ENCODE measurements at regions not wholly inside any gene's neighbourhood (a gene's known extent, or its start where the extent isn't known, plus 50 kb on each side); places are given as distances from the start of the nearest gene placed in this dataset.

DNA sequence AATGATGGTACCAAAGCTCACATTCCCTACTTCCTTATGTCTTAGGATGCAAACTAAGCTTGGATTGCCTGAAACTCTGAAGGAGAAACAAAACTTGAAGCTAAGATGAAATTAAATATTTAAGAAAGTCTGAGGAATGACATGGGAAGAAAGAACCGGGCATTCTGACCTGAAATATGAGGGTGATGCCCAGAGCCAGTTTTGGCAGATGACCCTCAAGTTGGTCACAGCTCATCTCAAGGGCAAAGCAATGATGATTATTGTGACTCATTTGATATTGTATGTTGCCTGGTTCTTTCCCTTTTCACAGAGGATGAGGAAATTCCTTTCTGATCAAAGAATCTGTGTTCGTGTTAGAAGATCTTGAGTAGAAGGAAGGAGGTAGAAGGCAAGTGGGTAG lies 96.0 kb upstream of the NHS start:
- H3K36me3 ChIP-seq (replicated peaks; ENCODE audit: low read depth, low read length) = no peaks in the 10 kb centered on the region
- H3K27me3 ChIP-seq (ENCODE audit: low read depth, low read length) = no peaks in the 10 kb centered on the region
- H3K79me2 ChIP-seq (ENCODE audit: low read length) = no peaks in the 10 kb centered on the region
- H3K4me1 ChIP-seq (ENCODE audit: low read length) = no peaks in the 10 kb centered on the region
- no peak for TF ChIP-seq EZH2phosphoT487 (IDR thresholded peaks at IDR 0.05; ENCODE audit: low read depth)
- TF ChIP-seq, protein P1, sequence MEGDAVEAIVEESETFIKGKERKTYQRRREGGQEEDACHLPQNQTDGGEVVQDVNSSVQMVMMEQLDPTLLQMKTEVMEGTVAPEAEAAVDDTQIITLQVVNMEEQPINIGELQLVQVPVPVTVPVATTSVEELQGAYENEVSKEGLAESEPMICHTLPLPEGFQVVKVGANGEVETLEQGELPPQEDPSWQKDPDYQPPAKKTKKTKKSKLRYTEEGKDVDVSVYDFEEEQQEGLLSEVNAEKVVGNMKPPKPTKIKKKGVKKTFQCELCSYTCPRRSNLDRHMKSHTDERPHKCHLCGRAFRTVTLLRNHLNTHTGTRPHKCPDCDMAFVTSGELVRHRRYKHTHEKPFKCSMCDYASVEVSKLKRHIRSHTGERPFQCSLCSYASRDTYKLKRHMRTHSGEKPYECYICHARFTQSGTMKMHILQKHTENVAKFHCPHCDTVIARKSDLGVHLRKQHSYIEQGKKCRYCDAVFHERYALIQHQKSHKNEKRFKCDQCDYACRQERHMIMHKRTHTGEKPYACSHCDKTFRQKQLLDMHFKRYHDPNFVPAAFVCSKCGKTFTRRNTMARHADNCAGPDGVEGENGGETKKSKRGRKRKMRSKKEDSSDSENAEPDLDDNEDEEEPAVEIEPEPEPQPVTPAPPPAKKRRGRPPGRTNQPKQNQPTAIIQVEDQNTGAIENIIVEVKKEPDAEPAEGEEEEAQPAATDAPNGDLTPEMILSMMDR (IDR thresholded peaks at IDR 0.05; ENCODE audit: low read depth, low read length) = no peak
- no peaks in the 10 kb centered on the region for H4K20me1 ChIP-seq (ENCODE audit: insufficient read depth, low read length)
- no peak overlapping the region for H3K9ac ChIP-seq (ENCODE audit: low read length)
- no peak overlapping the region for H3K4me2 ChIP-seq (ENCODE audit: low read length)
- H3K9me3 ChIP-seq (ENCODE audit: insufficient read depth, low read length) = no peaks in the 10 kb centered on the region
- H3K4me3 ChIP-seq (ENCODE audit: low read length) = no peak overlapping the region
- H3K27ac ChIP-seq (ENCODE audit: low read length) = no peak overlapping the region
- no peak overlapping the region for H2AFZ ChIP-seq (ENCODE audit: low read depth, low read length)

DNA sequence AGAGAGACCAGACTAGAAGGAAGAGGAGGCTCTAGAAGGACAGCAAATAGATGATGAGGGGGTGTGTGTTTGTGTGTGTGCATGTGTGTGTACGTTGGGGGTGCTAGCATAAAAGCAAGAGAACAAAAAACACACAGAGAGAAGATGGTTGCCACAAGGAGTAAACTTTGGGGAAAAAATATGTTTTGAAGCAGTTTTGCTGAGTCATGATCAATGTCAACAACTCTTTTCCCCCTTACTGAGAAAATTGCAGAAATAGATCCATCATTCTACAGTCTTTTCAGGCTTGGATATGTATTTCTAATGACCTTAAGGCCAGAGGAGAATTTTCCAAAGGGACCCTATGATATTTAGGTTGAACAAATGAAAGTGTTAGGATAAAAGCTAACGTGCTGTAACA lies 89.0 kb upstream of the NHS start:
- TF ChIP-seq EZH2phosphoT487 (IDR thresholded peaks at IDR 0.05; ENCODE audit: low read depth) = no peak
- TF ChIP-seq, protein P1 (IDR thresholded peaks at IDR 0.05; ENCODE audit: low read depth, low read length) = no peak
- Histone ChIP-seq H3K4me1 (ENCODE audit: low read length) (peaks cover 1% of the 10 kb centered on the region), H3K27me3 (ENCODE audit: low read depth, low read length) (no peaks in the 10 kb centered on the region), H2AFZ (ENCODE audit: low read depth, low read length) (no peak overlapping the region), H3K36me3 (replicated peaks; ENCODE audit: low read depth, low read length) (no peaks in the 10 kb centered on the region), H3K27ac (ENCODE audit: low read length) (no peak overlapping the region), H3K79me2 (ENCODE audit: low read length) (no peaks in the 10 kb centered on the region), H3K4me3 (ENCODE audit: low read length) (no peak overlapping the region), H3K9me3 (ENCODE audit: insufficient read depth, low read length) (no peaks in the 10 kb centered on the region), H3K9ac (ENCODE audit: low read length) (no peak overlapping the region), H3K4me2 (ENCODE audit: low read length) (no peak overlapping the region), H4K20me1 (ENCODE audit: insufficient read depth, low read length) (no peaks in the 10 kb centered on the region)

DNA sequence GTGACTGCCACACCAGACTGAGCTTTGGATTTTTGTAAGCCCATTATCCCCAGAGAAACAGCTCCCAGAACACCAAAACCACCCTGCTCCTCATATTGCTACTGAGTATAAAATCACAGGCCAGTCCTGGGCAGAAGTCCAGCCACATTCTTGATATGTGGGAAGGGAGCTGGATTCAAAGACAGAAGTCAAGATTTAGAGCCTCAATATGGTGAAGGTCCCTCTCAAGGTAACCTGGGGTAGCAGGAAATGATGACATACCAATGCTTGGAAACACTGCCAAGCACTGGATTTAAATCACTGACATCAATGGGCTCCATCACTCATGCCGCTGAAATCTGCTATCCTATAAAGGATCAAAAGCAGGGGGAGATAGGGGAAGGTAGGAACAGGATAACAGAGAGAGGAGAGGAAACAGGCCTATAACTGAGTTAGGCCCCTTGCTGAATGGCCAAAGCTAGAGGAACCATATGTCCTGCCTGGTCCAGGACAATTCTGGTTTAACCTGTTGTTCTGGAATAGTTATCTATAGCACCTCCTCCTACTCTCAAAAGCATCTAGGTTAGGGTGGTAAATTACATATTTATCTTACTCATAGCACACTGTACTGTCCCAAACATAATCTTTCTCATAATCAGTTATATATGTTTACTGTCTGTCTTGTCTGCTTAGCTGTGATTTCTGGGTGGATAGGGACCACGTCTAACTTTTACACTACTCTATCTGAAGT lies 83.7 kb upstream of the NHS start:
- Histone ChIP-seq H2AFZ (ENCODE audit: low read depth, low read length) (0 out of 2 replicates have a peak overlapping the region, but pooled peaks have one; percentile 36), H3K4me2 (ENCODE audit: low read length) (peak overlapping the region; percentile 63), H3K4me3 (ENCODE audit: low read length) (peak overlapping the region; percentile 42), H4K20me1 (ENCODE audit: insufficient read depth, low read length) (no peaks in the 10 kb centered on the region), H3K27ac (ENCODE audit: low read length) (peak overlapping the region; percentile 85), H3K36me3 (replicated peaks; ENCODE audit: low read depth, low read length) (no peaks in the 10 kb centered on the region), H3K9me3 (ENCODE audit: insufficient read depth, low read length) (no peaks in the 10 kb centered on the region), H3K4me1 (ENCODE audit: low read length) (peaks cover 22% of the 10 kb centered on the region), H3K27me3 (ENCODE audit: low read depth, low read length) (no peaks in the 10 kb centered on the region), H3K79me2 (ENCODE audit: low read length) (no peaks in the 10 kb centered on the region), H3K9ac (ENCODE audit: low read length) (peak overlapping the region; percentile 35)
- TF ChIP-seq EZH2phosphoT487 (IDR thresholded peaks at IDR 0.05; ENCODE audit: low read depth) = no peak
- TF ChIP-seq, protein P1 (IDR thresholded peaks at IDR 0.05; ENCODE audit: low read depth, low read length) = no peak

DNA sequence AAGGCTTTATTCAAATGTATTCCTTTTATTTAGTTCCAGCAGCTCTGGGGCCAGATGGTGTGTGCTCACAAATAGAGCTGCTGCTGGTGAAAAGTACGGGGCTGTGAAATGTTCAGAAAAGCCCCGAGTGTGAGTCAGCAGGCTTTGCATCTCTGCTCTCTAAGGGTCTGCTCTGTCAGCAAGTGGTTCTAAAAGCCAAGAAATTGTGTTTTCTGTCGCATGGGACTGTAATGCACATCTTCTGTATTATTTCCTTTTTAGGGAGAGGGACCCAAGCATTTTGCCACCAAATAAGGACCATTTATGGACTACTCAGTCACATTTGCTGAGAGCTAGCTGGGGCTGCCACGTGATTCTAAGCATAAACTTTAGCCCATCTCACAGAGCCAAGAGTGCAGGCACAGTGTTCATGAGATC lies 82.9 kb upstream of the NHS start:
- H3K9me3 ChIP-seq (ENCODE audit: insufficient read depth, low read length) = no peaks in the 10 kb centered on the region
- H4K20me1 ChIP-seq (ENCODE audit: insufficient read depth, low read length) = no peaks in the 10 kb centered on the region
- H3K4me2 ChIP-seq (ENCODE audit: low read length) = peak overlapping the region; percentile 63
- peak overlapping the region; percentile 36; the same call in 1 of the 2 replicates for H2AFZ ChIP-seq (ENCODE audit: low read depth, low read length)
- H3K27me3 ChIP-seq (ENCODE audit: low read depth, low read length) = no peaks in the 10 kb centered on the region
- no peak for TF ChIP-seq EZH2phosphoT487 (IDR thresholded peaks at IDR 0.05; ENCODE audit: low read depth)
- TF ChIP-seq, protein P1 (IDR thresholded peaks at IDR 0.05; ENCODE audit: low read depth, low read length) = no peak
- H3K79me2 ChIP-seq (ENCODE audit: low read length) = no peaks in the 10 kb centered on the region
- H3K4me3 ChIP-seq (ENCODE audit: low read length) = peak overlapping the region; percentile 42; the same call in 1 of the 2 replicates
- peaks cover 22% of the 10 kb centered on the region for H3K4me1 ChIP-seq (ENCODE audit: low read length)
- H3K36me3 ChIP-seq (replicated peaks; ENCODE audit: low read depth, low read length) = no peaks in the 10 kb centered on the region
- H3K9ac ChIP-seq (ENCODE audit: low read length) = peak overlapping the region; percentile 35
- H3K27ac ChIP-seq (ENCODE audit: low read length) = peak overlapping the region; percentile 85

All from OCI-LY3 (cell line).